ENCODE measurements at regions not wholly inside any gene's neighbourhood (a gene's known extent, or its start where the extent isn't known, plus 50 kb on each side); places are given as distances from the start of the nearest gene placed in this dataset.

- TF ChIP-seq GATA2 (IDR thresholded peaks at IDR 0.05; ENCODE audit: low read depth, low read length) (no peak), GATA3 (IDR thresholded peaks at IDR 0.05; ENCODE audit: low read depth, low read length) (no peak)
Observed at GRCh38 chr12:93127582-93128331, 198.7 kb upstream of the EEA1 start.

All from SH-SY5Y (cell line).